ENCODE measurements at regions not wholly inside any gene's neighbourhood (a gene's known extent, or its start where the extent isn't known, plus 50 kb on each side); places are given as distances from the start of the nearest gene placed in this dataset.

DNA sequence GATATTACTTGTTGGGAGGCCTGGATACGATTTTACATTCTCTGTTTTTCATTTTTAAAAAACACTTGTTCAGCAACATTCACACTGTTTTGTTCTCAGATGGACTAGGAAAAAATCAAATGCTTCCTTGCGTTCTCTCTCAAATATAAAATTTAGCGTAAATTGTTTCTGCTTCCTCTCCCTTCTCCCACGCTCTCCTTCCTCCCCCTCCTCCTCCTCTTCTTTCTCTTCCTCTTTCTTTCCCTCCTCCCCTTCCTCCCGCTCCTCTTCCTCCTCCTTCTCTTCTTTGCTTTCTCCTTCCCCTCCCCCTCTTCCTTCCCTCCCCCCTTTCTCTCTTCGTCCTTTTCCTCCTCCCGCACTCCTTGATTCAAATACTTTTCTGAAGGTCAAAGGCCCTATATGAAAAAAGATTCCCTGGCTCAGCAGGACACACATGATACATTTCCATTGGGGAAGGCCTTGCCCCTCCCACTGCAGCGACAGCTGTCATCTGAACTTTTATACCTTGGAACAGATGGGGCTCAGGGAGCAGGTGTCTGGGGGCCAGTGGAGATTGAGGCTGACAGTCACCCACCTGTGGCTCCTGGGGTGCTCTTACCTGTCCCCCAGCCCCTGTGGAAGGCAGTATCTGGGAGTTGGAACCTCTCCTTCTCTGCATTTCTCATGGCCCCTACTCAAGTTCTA lies 99.4 kb upstream of the SDK2 start:
- H3K4me1 ChIP-seq, result peaks cover 0 to 21% of the 10 kb centered on the region in 2 donors
- H3K36me3 ChIP-seq, result no peaks in the 10 kb centered on the region
- no peak overlapping the region for H3K27ac ChIP-seq
- TF ChIP-seq, protein P1, sequence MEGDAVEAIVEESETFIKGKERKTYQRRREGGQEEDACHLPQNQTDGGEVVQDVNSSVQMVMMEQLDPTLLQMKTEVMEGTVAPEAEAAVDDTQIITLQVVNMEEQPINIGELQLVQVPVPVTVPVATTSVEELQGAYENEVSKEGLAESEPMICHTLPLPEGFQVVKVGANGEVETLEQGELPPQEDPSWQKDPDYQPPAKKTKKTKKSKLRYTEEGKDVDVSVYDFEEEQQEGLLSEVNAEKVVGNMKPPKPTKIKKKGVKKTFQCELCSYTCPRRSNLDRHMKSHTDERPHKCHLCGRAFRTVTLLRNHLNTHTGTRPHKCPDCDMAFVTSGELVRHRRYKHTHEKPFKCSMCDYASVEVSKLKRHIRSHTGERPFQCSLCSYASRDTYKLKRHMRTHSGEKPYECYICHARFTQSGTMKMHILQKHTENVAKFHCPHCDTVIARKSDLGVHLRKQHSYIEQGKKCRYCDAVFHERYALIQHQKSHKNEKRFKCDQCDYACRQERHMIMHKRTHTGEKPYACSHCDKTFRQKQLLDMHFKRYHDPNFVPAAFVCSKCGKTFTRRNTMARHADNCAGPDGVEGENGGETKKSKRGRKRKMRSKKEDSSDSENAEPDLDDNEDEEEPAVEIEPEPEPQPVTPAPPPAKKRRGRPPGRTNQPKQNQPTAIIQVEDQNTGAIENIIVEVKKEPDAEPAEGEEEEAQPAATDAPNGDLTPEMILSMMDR (IDR thresholded peaks at IDR 0.05), result no peak
- DNase-seq (peak in 1 of 4 donors; percentile 10), ATAC-seq (no peak)
- no peaks in the 10 kb centered on the region for H3K9me3 ChIP-seq
- H3K4me3 ChIP-seq, result no peak overlapping the region
- peaks cover 0 to 51% of the 10 kb centered on the region in 2 donors for H3K27me3 ChIP-seq
- intact Hi-C loops (cut with DNase I), result no loop called here

DNA sequence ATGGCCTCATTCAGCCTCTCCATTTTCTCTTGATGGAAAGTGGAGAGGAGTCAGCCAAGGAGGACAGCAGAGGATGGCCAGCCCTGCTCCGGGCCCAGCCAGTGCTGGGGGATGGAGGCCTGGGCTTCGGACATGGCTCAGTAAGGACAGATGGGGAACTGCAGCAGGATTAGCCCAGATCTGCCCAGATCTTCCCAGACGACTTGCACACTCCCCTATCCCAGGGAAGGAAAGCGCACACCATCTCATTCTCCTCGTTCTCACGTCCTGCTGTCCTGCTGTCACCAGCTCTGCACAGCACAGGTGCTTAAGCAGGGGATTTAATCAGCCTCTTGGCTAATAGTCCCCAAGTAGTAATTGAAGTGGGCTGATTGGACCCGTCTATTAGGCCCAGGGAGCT lies 100.2 kb upstream of the SDK2 start:
- TF ChIP-seq, protein P1 (IDR thresholded peaks at IDR 0.05), result no peak
- H3K27me3 ChIP-seq, result peaks cover 0 to 45% of the 10 kb centered on the region in 2 donors
- no peak overlapping the region for H3K4me3 ChIP-seq
- H3K27ac ChIP-seq, result no peak overlapping the region
- ATAC-seq, result no peak
- H3K36me3 ChIP-seq, result no peaks in the 10 kb centered on the region
- intact Hi-C loops (cut with DNase I), result no loop called here
- H3K9me3 ChIP-seq, result no peaks in the 10 kb centered on the region
- DNase-seq, result peak in 1 of 4 donors; percentile 19
- peaks cover 0 to 21% of the 10 kb centered on the region in 2 donors for H3K4me1 ChIP-seq

DNA sequence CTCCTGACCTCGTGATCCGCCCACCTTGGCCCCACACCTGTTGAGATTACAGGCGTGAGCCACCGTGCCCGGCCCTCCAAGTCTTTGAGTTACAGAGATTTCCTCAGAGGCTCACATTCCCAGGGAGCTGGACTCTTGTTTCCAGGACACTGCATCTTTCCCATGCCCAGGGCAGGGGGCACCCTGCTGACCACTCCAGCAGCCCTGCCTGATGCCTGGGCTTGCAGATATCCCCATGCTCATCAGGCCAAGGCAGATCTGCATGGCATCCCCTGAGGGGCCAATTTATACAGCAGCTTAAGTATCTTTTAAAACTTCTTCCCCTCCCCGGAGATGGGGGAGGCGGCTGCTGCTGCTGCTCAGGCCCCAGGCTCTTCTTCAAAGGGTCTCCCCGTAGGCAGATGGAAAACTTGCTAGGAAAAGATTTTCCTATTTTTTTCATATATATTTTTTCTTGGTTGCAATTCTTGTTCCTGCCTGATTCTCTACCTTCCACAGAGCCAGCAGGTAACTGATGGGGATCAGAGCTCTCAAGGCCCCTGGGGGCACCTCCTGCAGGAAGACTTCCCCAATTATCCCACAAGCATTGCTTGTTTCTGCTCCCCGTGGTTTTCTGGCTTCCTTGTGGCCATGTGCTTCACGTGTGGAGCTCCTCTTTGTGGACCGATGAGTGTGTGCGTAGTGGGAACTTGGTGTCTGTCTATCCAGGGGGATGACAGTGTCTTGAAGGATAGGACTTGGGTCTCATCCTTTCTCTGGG lies 102.2 kb upstream of the SDK2 start:
- Histone ChIP-seq H3K27ac (no peak overlapping the region), H3K4me1 (peaks cover 0 to 10% of the 10 kb centered on the region in 2 donors), H3K9me3 (no peaks in the 10 kb centered on the region), H3K4me3 (no peak overlapping the region), H3K27me3 (peaks cover 0 to 29% of the 10 kb centered on the region in 2 donors), H3K36me3 (no peaks in the 10 kb centered on the region)
- intact Hi-C loops (cut with DNase I), result no loop called here
- TF ChIP-seq, protein P1 (IDR thresholded peaks at IDR 0.05), result no peak
- ATAC-seq (no peak), DNase-seq (peak in 1 of 4 donors; percentile 36)

DNA sequence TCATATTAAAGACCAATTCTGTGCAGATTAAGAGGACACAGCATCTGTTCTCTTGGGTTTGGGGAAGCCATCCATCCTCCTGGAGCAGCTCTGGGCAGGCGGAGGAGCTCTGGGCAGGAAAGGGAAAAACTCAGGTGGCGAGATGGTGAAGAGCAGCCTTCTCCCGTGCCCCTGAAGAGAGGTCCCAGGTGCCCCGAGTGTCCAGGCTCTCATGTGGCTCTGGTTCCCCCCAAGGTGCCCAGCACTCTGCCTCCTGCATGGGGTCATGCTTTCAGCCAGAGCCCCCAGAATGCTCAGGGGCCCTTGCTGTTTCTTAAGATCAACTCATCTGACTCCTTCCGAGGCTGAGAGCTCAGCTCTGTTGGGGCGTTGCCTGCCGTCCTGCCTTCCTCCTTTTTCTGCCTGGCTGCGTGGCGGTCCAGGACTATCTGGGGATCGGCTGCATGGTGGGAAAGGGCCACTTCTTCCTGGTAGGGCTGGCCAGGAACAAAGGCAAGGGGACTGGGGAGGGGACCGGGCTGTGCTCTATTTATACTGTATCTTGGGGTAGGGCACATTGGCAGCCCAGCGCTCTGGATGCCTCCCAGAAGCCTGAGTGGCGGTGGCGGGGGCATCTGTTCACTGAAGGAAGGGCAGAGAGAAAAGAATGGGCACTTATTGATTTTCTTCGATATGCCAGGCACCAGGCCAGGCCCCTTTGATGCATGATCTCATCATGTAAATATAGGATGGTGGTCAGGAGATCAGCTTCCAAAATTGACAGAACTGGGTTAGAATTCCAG lies 103.2 kb upstream of the SDK2 start:
- intact Hi-C loops (cut with DNase I), result no loop called here
- TF ChIP-seq, protein P1 (IDR thresholded peaks at IDR 0.05), result no peak
- Histone ChIP-seq H3K4me1 (peaks cover 0 to 10% of the 10 kb centered on the region in 2 donors), H3K27me3 (peaks cover 0 to 29% of the 10 kb centered on the region in 2 donors), H3K4me3 (no peak overlapping the region), H3K36me3 (no peaks in the 10 kb centered on the region), H3K27ac (no peak overlapping the region), H3K9me3 (no peaks in the 10 kb centered on the region)
- DNase-seq (peak in 1 of 4 donors; percentile 48), ATAC-seq (no peak)

DNA sequence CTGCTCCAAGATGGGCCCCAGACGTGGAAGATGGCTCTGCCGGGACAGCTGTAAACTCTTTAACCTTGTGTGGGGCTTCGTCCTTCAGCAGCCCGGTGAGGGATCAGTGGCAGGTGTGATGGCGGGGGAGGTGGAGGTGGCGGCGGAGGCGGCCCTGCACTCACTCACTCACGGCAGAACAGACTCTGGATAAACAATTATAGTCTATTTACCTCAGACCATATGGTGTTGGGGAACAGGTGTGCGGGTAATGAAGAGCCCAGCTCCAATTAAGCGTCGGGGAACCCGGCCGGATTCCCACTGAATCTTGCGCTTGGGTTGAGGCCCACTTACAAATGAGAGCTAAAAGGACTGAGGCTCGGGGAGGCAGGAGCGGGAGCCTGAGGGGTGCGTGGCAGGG lies 104.3 kb upstream of the SDK2 start:
- H3K4me1 ChIP-seq, result peaks cover 0 to under 1% of the 10 kb centered on the region in 2 donors
- ATAC-seq (no peak), DNase-seq (no peak)
- peaks cover 0 to 21% of the 10 kb centered on the region in 2 donors for H3K27me3 ChIP-seq
- H3K27ac ChIP-seq, result no peak overlapping the region
- H3K36me3 ChIP-seq, result no peaks in the 10 kb centered on the region
- no peaks in the 10 kb centered on the region for H3K9me3 ChIP-seq
- no peak overlapping the region for H3K4me3 ChIP-seq
- intact Hi-C loops (cut with DNase I), result no loop called here
- TF ChIP-seq, protein P1 (IDR thresholded peaks at IDR 0.05), result no peak

Data from left lung (tissue), 4 donors.